ENCODE measurements at regions not wholly inside any gene's neighbourhood (a gene's known extent, or its start where the extent isn't known, plus 50 kb on each side); places are given as distances from the start of the nearest gene placed in this dataset.

DNA sequence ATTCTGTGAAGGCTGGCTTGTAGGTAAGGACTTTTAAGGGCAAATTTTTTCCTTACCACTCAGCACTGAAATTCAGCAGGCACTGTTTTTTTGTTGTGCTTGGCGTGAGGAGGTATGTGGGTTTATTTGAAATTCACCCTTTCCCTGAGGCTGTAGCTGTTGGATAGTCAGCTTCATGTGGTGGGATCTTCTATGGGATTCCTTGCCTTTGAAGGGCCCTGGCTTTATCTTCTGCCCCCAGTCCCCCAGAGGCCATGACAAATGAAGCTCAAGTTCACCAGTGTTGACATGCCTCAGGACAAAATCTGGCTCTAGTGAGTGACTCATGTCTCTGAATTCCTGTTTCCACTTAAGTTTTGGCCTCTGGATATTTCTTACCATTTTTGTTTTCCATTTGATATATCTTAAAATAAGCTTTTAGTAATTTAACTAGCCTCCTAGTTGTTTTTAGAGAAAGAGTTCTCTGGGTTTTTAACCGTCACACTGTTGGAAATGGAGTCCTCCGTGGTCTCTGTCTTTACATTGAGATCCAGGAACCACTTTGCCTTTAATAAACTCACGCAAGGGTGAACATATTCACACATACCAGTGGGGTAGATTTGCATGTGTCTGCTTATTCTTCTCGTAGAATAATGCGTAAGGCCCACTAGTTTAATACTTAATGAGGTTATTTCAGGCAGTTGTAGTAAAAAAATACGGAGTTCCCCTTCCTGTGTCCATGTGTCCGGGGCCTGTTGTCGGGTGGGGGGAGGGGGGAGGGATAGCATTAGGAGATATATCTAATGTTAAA, 211.1 kb upstream of the FAM98A start:
- H3K4me3 ChIP-seq: no peak overlapping the region
- no peaks in the 10 kb centered on the region for H3K9me3 ChIP-seq (ENCODE audit: low read depth)
- TF ChIP-seq, protein P1, sequence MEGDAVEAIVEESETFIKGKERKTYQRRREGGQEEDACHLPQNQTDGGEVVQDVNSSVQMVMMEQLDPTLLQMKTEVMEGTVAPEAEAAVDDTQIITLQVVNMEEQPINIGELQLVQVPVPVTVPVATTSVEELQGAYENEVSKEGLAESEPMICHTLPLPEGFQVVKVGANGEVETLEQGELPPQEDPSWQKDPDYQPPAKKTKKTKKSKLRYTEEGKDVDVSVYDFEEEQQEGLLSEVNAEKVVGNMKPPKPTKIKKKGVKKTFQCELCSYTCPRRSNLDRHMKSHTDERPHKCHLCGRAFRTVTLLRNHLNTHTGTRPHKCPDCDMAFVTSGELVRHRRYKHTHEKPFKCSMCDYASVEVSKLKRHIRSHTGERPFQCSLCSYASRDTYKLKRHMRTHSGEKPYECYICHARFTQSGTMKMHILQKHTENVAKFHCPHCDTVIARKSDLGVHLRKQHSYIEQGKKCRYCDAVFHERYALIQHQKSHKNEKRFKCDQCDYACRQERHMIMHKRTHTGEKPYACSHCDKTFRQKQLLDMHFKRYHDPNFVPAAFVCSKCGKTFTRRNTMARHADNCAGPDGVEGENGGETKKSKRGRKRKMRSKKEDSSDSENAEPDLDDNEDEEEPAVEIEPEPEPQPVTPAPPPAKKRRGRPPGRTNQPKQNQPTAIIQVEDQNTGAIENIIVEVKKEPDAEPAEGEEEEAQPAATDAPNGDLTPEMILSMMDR (IDR thresholded peaks at IDR 0.05; ENCODE audit: low read depth, low read length): no peak
- H3K27me3 ChIP-seq: no peaks in the 10 kb centered on the region
- no peaks in the 10 kb centered on the region for H3K36me3 ChIP-seq
- no peak for DNase-seq (ENCODE audit: low read depth in 1 of 2, low spot score in 1 of 2)
- no peaks in the 10 kb centered on the region for H3K4me1 ChIP-seq (ENCODE audit: low read depth)
- no peak overlapping the region for H3K27ac ChIP-seq

- H3K9me3 ChIP-seq (ENCODE audit: low read depth): no peaks in the 10 kb centered on the region
- no peak overlapping the region for H3K27ac ChIP-seq
- TF ChIP-seq, protein P1 (IDR thresholded peaks at IDR 0.05; ENCODE audit: low read depth, low read length): no peak
- no peak overlapping the region for H3K4me3 ChIP-seq
- H3K4me1 ChIP-seq (ENCODE audit: low read depth): no peaks in the 10 kb centered on the region
- no peak for DNase-seq (ENCODE audit: low read depth in 1 of 2, low spot score in 1 of 2)
- no peaks in the 10 kb centered on the region for H3K27me3 ChIP-seq
- no peaks in the 10 kb centered on the region for H3K36me3 ChIP-seq
Measured at GRCh38 chr2:33806041-33806440, 206.9 kb upstream of the FAM98A start.

GRCh38 chr2:33804155-33804554, 205.1 kb upstream of the FAM98A start:
- H3K9me3 ChIP-seq (ENCODE audit: low read depth): no peaks in the 10 kb centered on the region
- TF ChIP-seq, protein P1 (IDR thresholded peaks at IDR 0.05; ENCODE audit: low read depth, low read length): no peak
- H3K27ac ChIP-seq: no peak overlapping the region
- no peaks in the 10 kb centered on the region for H3K27me3 ChIP-seq
- no peak overlapping the region for H3K4me3 ChIP-seq
- no peaks in the 10 kb centered on the region for H3K36me3 ChIP-seq
- no peaks in the 10 kb centered on the region for H3K4me1 ChIP-seq (ENCODE audit: low read depth)
- DNase-seq (ENCODE audit: low read depth in 1 of 2, low spot score in 1 of 2): no peak

DNA sequence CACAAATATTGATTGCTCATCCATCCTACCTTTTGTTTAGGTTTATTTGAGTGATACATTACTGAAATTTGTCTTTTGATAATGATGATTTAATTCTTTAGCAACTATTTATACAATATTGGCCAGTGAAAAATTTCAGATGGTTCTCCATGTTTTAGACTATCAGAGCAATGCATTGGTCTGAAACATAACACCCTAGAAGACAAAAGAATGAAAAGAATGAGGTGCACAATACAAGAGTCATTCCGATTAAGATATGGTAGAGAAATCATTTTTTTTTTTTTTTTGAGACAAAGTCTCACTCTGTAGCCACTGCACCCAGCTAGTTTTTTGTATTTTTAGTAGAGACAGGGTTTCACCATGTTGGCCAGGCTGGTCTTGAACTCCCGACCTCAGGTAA, 197.4 kb upstream of the FAM98A start:
- TF ChIP-seq, protein P1 (IDR thresholded peaks at IDR 0.05; ENCODE audit: low read depth, low read length): no peak
- DNase-seq (ENCODE audit: low read depth in 1 of 2, low spot score in 1 of 2): no peak
- Histone ChIP-seq H3K36me3 (no peaks in the 10 kb centered on the region), H3K4me1 (ENCODE audit: low read depth) (no peaks in the 10 kb centered on the region), H3K9me3 (ENCODE audit: low read depth) (no peaks in the 10 kb centered on the region), H3K4me3 (no peak overlapping the region), H3K27me3 (no peaks in the 10 kb centered on the region), H3K27ac (no peak overlapping the region)

DNA sequence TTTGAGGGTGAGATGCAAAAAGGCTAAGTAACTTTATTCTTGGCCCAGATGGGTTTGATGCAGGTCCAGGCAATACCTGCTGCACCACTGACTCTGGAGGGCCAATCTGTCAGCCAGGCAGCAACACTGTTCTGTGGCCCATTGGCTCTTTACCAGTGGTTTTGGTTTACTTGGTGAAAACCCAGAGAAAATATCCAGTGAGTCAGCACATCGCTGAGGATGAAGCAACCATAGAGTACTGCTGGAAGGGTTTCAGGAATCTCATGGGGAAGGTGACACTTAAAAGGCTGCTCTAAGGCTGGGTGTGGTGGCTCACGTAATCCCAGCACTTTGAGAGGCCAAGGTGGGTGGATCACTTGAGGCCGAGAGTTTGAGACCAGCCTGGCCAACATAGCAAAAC, 192.5 kb upstream of the FAM98A start:
- Histone ChIP-seq H3K27ac (no peak overlapping the region), H3K4me3 (no peak overlapping the region), H3K27me3 (no peaks in the 10 kb centered on the region), H3K4me1 (ENCODE audit: low read depth) (no peaks in the 10 kb centered on the region), H3K36me3 (no peaks in the 10 kb centered on the region), H3K9me3 (ENCODE audit: low read depth) (no peaks in the 10 kb centered on the region)
- no peak for DNase-seq (ENCODE audit: low read depth in 1 of 2, low spot score in 1 of 2)
- TF ChIP-seq, protein P1 (IDR thresholded peaks at IDR 0.05; ENCODE audit: low read depth, low read length): no peak
